HFF-Myc (cell line): ENCODE measurements at regions not wholly inside any gene's neighbourhood (a gene's known extent, or its start where the extent isn't known, plus 50 kb on each side); places are given as distances from the start of the nearest gene placed in this dataset.

Experiments
- DNase-seq: peaks from one replicate; pipeline ENCODE4 v3.0.0-alpha.2; 2011; ENCODE audit warnings: low read depth; ENCODE audit errors: extremely low read depth
- H3K4me3 ChIP-seq: replicated peaks from 2 replicates; pipeline ENCODE4 v1.5.1; 2011; ENCODE audit warnings: low read depth, mild to moderate bottlenecking, control low read depth, low read length
- CTCF ChIP-seq: IDR thresholded peaks from 2 replicates; pipeline ENCODE4 v1.5.1; 2012; ENCODE audit warnings: mild to moderate bottlenecking, low read depth, low read length, control low read depth; ENCODE audit errors: missing control alignments

DNA sequence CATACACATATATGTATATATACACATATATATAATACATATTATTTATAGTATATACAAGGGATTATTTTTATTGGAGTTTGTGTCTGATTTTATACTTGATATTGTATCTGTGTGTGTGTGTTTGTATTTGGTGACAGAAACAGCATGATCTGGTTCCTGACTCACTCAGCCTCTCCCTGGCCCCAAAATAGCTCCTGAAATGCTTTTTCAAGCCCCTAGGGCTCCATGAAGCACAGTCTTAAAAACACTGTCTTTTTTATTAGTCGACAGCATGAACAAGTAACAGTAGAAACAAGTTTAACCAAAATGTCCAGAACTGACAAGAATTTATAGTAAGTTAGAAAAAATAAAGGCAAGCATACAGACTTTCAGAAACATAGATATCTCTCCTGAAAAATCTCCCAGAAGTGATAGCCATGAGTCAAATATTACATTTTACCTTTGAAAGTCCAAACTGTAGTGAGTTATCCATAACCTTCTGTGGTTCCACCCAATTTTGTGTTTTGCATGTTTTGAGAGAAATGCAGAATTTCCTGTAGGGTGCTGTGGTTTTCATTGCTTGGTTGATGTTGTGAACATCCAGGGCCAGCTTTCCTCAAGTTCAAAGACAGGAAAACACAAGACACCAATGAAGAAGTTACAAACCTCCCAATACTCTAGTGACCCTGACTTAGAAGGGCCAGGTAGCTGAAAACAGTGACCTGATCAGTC is 98.5 kb upstream of the CCDC80 start:
- H3K4me3 ChIP-seq = no peak overlapping the region

DNA sequence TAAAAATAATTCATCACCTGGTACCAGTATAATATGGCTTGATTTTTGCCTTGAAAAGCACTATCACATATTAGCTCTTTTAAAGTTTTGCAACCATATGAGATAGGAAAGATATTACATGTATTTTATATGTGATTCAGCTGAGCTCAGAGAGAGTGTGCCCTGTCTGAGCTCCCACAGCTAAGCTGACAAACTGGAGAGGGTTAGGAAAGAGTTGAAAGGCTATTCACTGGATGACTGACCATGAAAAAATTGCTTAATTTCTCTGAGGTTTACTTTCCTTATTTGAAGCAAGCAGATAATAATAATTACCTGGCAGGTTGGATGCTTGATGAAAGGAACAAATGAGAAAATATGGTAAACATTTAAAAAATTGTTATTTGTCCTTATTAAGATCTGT is 97.4 kb upstream of the CCDC80 start:
- DNase-seq = no peak
- no peak overlapping the region for H3K4me3 ChIP-seq
- TF ChIP-seq CTCF = no peak

More for the DNA sequence above, 98.5 kb upstream of the CCDC80 start:
- TF ChIP-seq CTCF = no peak
- DNase-seq = no peak

GRCh38 chr3:112736805-112737566 is 96.0 kb upstream of the CCDC80 start:
- no peak for TF ChIP-seq CTCF
- no peak for DNase-seq
- no peak overlapping the region for H3K4me3 ChIP-seq

DNA sequence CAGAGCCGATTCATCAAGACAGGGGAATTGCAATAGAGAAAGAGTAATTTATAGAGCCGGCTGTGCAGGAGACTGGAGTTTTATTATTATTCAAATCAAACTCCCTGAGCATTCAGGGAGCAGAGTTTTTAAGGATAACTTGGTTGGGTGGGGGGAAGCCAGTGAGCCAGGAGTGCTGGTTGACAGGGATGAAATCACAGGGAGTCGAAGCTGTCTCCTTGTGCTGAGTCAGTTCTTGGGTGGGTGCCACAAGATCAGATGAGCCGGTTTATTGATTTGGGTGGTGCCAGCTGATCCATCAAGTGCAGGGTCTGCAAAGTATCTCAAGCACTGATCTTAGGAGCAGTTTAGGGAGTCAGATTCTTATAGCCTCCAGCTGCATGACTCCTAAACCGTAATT is 95.4 kb upstream of the CCDC80 start:
- no peak overlapping the region for H3K4me3 ChIP-seq
- TF ChIP-seq CTCF = no peak
- DNase-seq = no peak

DNA sequence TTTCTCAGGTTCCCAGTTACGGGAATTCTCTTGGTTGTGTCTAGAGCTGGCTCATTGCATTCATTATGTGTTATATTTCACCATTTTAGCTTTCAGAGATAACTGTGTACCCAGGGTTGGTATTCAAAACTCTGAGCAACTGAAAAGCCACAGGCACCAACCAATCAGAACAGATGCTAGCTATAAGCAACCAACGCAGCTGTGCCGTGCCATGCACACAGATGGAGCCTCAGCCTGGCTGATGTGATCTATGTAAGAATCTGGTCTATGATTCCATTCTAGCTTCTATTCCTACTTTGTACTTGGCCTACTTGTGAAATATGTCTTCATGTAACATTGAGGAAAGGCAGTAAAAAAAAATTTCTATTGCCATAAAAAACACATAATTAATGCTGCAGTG is 95.0 kb upstream of the CCDC80 start:
- DNase-seq = no peak
- H3K4me3 ChIP-seq = no peak overlapping the region
- TF ChIP-seq CTCF = no peak

- H3K4me3 ChIP-seq = no peak overlapping the region
- TF ChIP-seq CTCF = peak; percentile 78
- peak; percentile 52 for DNase-seq
Observed at GRCh38 chr3:112734736-112735350, 93.9 kb upstream of the CCDC80 start.
